ENCODE measurements at regions not wholly inside any gene's neighbourhood (a gene's known extent, or its start where the extent isn't known, plus 50 kb on each side); places are given as distances from the start of the nearest gene placed in this dataset.
A peak's percentile ranks its signal among the peaks of the same experiment; 100 is the strongest.

GRCh38 chr6:23446469-23446967, 679.5 kb upstream of the NRSN1 start:
- peaks cover 0 to 19% of the 10 kb centered on the region in 2 donors for H3K4me1 ChIP-seq
- DNase-seq (ENCODE audit: low spot score): no peak
- H3K27ac ChIP-seq: no peak overlapping the region
- peak; percentile 31 to 66 for TF ChIP-seq CTCF (IDR thresholded peaks at IDR 0.05)
- H3K4me3 ChIP-seq: no peak overlapping the region
- no peaks in the 10 kb centered on the region for H3K27me3 ChIP-seq
- H3K9me3 ChIP-seq: no peaks in the 10 kb centered on the region
- H3K36me3 ChIP-seq: no peaks in the 10 kb centered on the region

GRCh38 chr6:23447731-23448130, 678.3 kb upstream of the NRSN1 start:
- H3K27ac ChIP-seq: no peak overlapping the region
- no peak for DNase-seq (ENCODE audit: low spot score)
- H3K4me1 ChIP-seq: peaks cover 0 to 19% of the 10 kb centered on the region in 2 donors
- no peaks in the 10 kb centered on the region for H3K9me3 ChIP-seq
- H3K4me3 ChIP-seq: no peak overlapping the region
- H3K36me3 ChIP-seq: no peaks in the 10 kb centered on the region
- no peaks in the 10 kb centered on the region for H3K27me3 ChIP-seq
- TF ChIP-seq CTCF (IDR thresholded peaks at IDR 0.05): no peak

- DNase-seq (ENCODE audit: low spot score): no peak
- Histone ChIP-seq H3K27ac (no peak overlapping the region), H3K27me3 (no peaks in the 10 kb centered on the region), H3K4me1 (peaks cover 0 to 19% of the 10 kb centered on the region in 2 donors), H3K9me3 (no peaks in the 10 kb centered on the region), H3K4me3 (no peak overlapping the region), H3K36me3 (no peaks in the 10 kb centered on the region)
- TF ChIP-seq CTCF (IDR thresholded peaks at IDR 0.05): no peak
Measured at GRCh38 chr6:23448281-23448680, 677.7 kb upstream of the NRSN1 start.

- H3K4me3 ChIP-seq: no peak overlapping the region
- DNase-seq (ENCODE audit: low spot score): no peak
- no peaks in the 10 kb centered on the region for H3K9me3 ChIP-seq
- no peak for TF ChIP-seq CTCF (IDR thresholded peaks at IDR 0.05)
- H3K27me3 ChIP-seq: no peaks in the 10 kb centered on the region
- H3K27ac ChIP-seq: no peak overlapping the region
- H3K36me3 ChIP-seq: no peaks in the 10 kb centered on the region
- H3K4me1 ChIP-seq: no peaks in the 10 kb centered on the region
Measured at GRCh38 chr6:23454080-23454976, 671.7 kb upstream of the NRSN1 start.

GRCh38 chr6:23455754-23456153, 670.3 kb upstream of the NRSN1 start:
- no peak for DNase-seq (ENCODE audit: low spot score)
- H3K27ac ChIP-seq: no peak overlapping the region
- no peaks in the 10 kb centered on the region for H3K36me3 ChIP-seq
- no peaks in the 10 kb centered on the region for H3K27me3 ChIP-seq
- no peaks in the 10 kb centered on the region for H3K4me1 ChIP-seq
- H3K4me3 ChIP-seq: no peak overlapping the region
- TF ChIP-seq CTCF (IDR thresholded peaks at IDR 0.05): no peak
- H3K9me3 ChIP-seq: no peaks in the 10 kb centered on the region

Measured in right atrium auricular region (tissue), 2 donors.